Suprapubic skin (tissue), 4 donors: ENCODE measurements at regions not wholly inside any gene's neighbourhood (a gene's known extent, or its start where the extent isn't known, plus 50 kb on each side); places are given as distances from the start of the nearest gene placed in this dataset.

ENCODE experiments used
- POLR2A ChIP-seq, 2 donors: fragments of 450-650 bp; IDR thresholded peaks; one replicate each; pipeline ENCODE4 v1.6.1; 2017; ENCODE audit warnings: antibody characterized with exemption in 2 of 2, mild to moderate bottlenecking in 2 of 2, moderate library complexity in 2 of 2
- POLR2AphosphoS5 ChIP-seq, 3 donors: sonication (generic); formaldehyde crosslinking; IDR thresholded peaks; one replicate each; pipeline ENCODE4 v1.6.1; 2017; ENCODE audit warnings: antibody characterized with exemption in 3 of 3
- TF ChIP-seq, protein P1 (sequence below), 2 donors: fragments of 200-600 bp in 1 of 2; fragments of 450-650 bp in 1 of 2; sonication (generic) in 1 of 2; IDR thresholded peaks; one replicate each; pipeline ENCODE4 v1.5.1; 2016 to 2019; ENCODE audit warnings: antibody characterized with exemption in 2 of 2, mild to moderate bottlenecking in 1 of 2, moderate library complexity in 1 of 2

DNA sequence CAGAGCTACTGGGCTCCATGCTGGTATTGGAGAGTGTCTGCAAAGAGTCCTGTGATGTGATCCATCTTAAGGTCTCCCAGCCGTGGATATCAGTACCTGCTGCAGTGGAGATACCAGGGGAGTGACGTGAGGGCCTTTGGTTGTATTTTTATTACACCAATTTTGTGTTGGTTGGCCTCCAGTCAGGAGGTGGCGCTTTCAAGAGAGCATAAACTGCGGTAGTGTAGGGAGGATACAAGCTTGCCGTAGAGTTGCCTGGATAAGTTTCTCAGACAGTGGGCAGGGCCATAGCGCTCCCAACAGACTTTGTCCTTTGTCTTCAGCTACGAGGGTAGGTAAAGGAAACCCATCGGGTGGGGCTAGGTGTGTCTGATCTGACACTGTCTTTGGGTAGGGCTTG is 113.0 kb upstream of the CEP162 start:
- TF ChIP-seq POLR2A (IDR thresholded peaks at IDR 0.05), result no peak
- TF ChIP-seq, protein P1, sequence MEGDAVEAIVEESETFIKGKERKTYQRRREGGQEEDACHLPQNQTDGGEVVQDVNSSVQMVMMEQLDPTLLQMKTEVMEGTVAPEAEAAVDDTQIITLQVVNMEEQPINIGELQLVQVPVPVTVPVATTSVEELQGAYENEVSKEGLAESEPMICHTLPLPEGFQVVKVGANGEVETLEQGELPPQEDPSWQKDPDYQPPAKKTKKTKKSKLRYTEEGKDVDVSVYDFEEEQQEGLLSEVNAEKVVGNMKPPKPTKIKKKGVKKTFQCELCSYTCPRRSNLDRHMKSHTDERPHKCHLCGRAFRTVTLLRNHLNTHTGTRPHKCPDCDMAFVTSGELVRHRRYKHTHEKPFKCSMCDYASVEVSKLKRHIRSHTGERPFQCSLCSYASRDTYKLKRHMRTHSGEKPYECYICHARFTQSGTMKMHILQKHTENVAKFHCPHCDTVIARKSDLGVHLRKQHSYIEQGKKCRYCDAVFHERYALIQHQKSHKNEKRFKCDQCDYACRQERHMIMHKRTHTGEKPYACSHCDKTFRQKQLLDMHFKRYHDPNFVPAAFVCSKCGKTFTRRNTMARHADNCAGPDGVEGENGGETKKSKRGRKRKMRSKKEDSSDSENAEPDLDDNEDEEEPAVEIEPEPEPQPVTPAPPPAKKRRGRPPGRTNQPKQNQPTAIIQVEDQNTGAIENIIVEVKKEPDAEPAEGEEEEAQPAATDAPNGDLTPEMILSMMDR (IDR thresholded peaks at IDR 0.05), result no peak
- no peak for TF ChIP-seq POLR2AphosphoS5 (IDR thresholded peaks at IDR 0.05)
